Spleen (tissue), 11 donors: ENCODE measurements at regions not wholly inside any gene's neighbourhood (a gene's known extent, or its start where the extent isn't known, plus 50 kb on each side); places are given as distances from the start of the nearest gene placed in this dataset.

ENCODE experiments used
- DNase-seq: peaks from one replicate; pipeline ENCODE4 v3.0.0-alpha.2; 2020
- H3K27ac ChIP-seq, 8 donors: fragments of 200-600 bp; sonication (generic) in 7 of 8; 1 replicate in 4 of 8; 2 replicates in 4 of 8; pipeline versions ENCODE4 v1.5.0 to v1.8.0; 2016 to 2021; ENCODE audit warnings: inconsistent platforms in 4 of 8, mild to moderate bottlenecking in 4 of 8, moderate library complexity in 1 of 8
- H3K27me3 ChIP-seq, 7 donors: fragments of 200-600 bp; sonication (generic) in 6 of 7; replicated peaks in 1 of 7; 1 replicate in 4 of 7; 2 replicates in 3 of 7; pipeline versions ENCODE4 v1.5.0 to v1.8.0; 2016 to 2021; ENCODE audit warnings: inconsistent platforms in 3 of 7, mild to moderate bottlenecking in 1 of 7
- H3K36me3 ChIP-seq, 6 donors: fragments of 200-600 bp; sonication (generic) in 5 of 6; 1 replicate in 4 of 6; 2 replicates in 2 of 6; pipeline versions ENCODE4 v1.5.0 to v1.8.0; 2016 to 2021; ENCODE audit warnings: inconsistent platforms in 2 of 6
- H3K4me1 ChIP-seq, 6 donors: fragments of 200-600 bp; sonication (generic) in 5 of 6; 1 replicate in 3 of 6; 2 replicates in 3 of 6; pipeline versions ENCODE4 v1.5.0 to v1.8.0; 2016 to 2021; ENCODE audit warnings: inconsistent platforms in 3 of 6
- H3K4me3 ChIP-seq, 8 donors: fragments of 200-600 bp; sonication (generic) in 7 of 8; 1 replicate in 4 of 8; 2 replicates in 4 of 8; pipeline versions ENCODE4 v1.5.0 to v1.8.0; 2016 to 2021; ENCODE audit warnings: inconsistent platforms in 4 of 8, mild to moderate bottlenecking in 4 of 8, moderate library complexity in 2 of 8
- H3K9me3 ChIP-seq, 8 donors: fragments of 200-600 bp; sonication (generic) in 7 of 8; 1 replicate in 4 of 8; 2 replicates in 4 of 8; pipeline versions ENCODE4 v1.5.0 to v1.8.0; 2016 to 2021; ENCODE audit warnings: inconsistent platforms in 4 of 8
- CTCF ChIP-seq, 11 experiments: fragments of 200-600 bp in 7 of 11; fragments of 450-650 bp in 4 of 11; sonication (generic) in 4 of 11; IDR thresholded peaks in 8 of 11; conservative IDR thresholded peaks in 3 of 11; 1 replicate in 7 of 11; 2 replicates in 4 of 11; pipeline versions ENCODE4 v1.4.0 to v1.8.0; 2016 to 2021; ENCODE audit warnings: antibody characterized with exemption in 11 of 11, inconsistent platforms in 4 of 11, mild to moderate bottlenecking in 1 of 11
- POLR2A ChIP-seq, 3 donors: fragments of 450-650 bp; IDR thresholded peaks; one replicate each; pipeline ENCODE4 v1.5.1; 2017; ENCODE audit warnings: antibody characterized with exemption in 3 of 3, mild to moderate bottlenecking in 1 of 3
- POLR2AphosphoS5 ChIP-seq, 3 donors: sonication (generic); formaldehyde crosslinking; IDR thresholded peaks; one replicate each; pipeline ENCODE4 v1.5.1; 2017; ENCODE audit warnings: antibody characterized with exemption in 3 of 3
- WGBS, 5 donors: extraction: QIAGEN DNeasy Blood & Tissue Kit in 3 of 5; methylation state at CpG; one replicate each; pipeline versions ENCODE4 v1.1.5 to v1.1.7; 2013 to 2018; 5-methylcytosine and 5-hydroxymethylcytosine counted together
- intact Hi-C: fragments of 100-400 bp; cut with DNase I; formaldehyde crosslinking; loops from one replicate; pipeline ENCODE4 v1.15.0; 2023; ENCODE audit warnings: low total_unique reads
- donor health status: healthy with polysubstance abuse.
- donor health status: DM: no; HTN: no; CAD: no; lungs with moderate emphysema.
- donor health status: DM: no; HTN: no; CAD: no.
- donor health status: Bipolar disorder and iron deficiency.
- donor health status: healthy.
- donor health status: DM: no; HTN: no; CAD: no.
- donor health status: DM: yes; HTN: yes; CAD: no.

GRCh38 chr12:77640356-77640755 lies 190.3 kb upstream of the NAV3 start:
- Histone ChIP-seq H3K4me1 (no peaks in the 10 kb centered on the region), H3K27me3 (no peaks in the 10 kb centered on the region), H3K4me3 (no peak overlapping the region), H3K36me3 (no peaks in the 10 kb centered on the region), H3K9me3 (peaks cover 0 to 5% (median 0%) of the 10 kb centered on the region in 8 donors), H3K27ac (no peak overlapping the region)
- TF ChIP-seq POLR2A (IDR thresholded peaks at IDR 0.05) (no peak), POLR2AphosphoS5 (IDR thresholded peaks at IDR 0.05) (no peak), CTCF (IDR thresholded peaks at IDR 0.05 in 8 of 11, conservative IDR thresholded peaks at IDR 0.05 in 3 of 11) (no peak)
- intact Hi-C loops = no loop called here
- DNase-seq = no peak

- H3K36me3 ChIP-seq = no peaks in the 10 kb centered on the region
- no peaks in the 10 kb centered on the region for H3K27me3 ChIP-seq
- H3K4me3 ChIP-seq = no peak overlapping the region
- no peak overlapping the region for H3K27ac ChIP-seq
- no peaks in the 10 kb centered on the region for H3K4me1 ChIP-seq
- TF ChIP-seq CTCF (IDR thresholded peaks at IDR 0.05 in 8 of 11, conservative IDR thresholded peaks at IDR 0.05 in 3 of 11) (no peak), POLR2A (IDR thresholded peaks at IDR 0.05) (no peak), POLR2AphosphoS5 (IDR thresholded peaks at IDR 0.05) (no peak)
- peaks cover 0 to 19% (median 10%) of the 10 kb centered on the region in 8 donors for H3K9me3 ChIP-seq
- 76 to 91% (median 85%) methylated on average over 1 of the region's 1 CpG for WGBS, 5 donors
- intact Hi-C loops = no loop called here
- no peak for DNase-seq
These were observed 199.8 kb upstream of the NAV3 start for GRCh38 chr12:77630790-77631445.

GRCh38 chr12:77630344-77630743 lies 200.3 kb upstream of the NAV3 start:
- Histone ChIP-seq H3K36me3 (no peaks in the 10 kb centered on the region), H3K9me3 (peaks cover 0 to 24% (median 16%) of the 10 kb centered on the region in 8 donors), H3K4me3 (no peak overlapping the region), H3K27me3 (no peaks in the 10 kb centered on the region), H3K4me1 (no peaks in the 10 kb centered on the region), H3K27ac (no peak overlapping the region)
- TF ChIP-seq POLR2A (IDR thresholded peaks at IDR 0.05) (no peak), POLR2AphosphoS5 (IDR thresholded peaks at IDR 0.05) (no peak), CTCF (IDR thresholded peaks at IDR 0.05 in 8 of 11, conservative IDR thresholded peaks at IDR 0.05 in 3 of 11) (no peak)
- intact Hi-C loops = no loop called here
- DNase-seq = no peak
- WGBS, 5 donors = 86 to 95% (median 93%) methylated on average over 3 of the region's 3 CpGs

- Histone ChIP-seq H3K36me3 (no peaks in the 10 kb centered on the region), H3K4me1 (no peaks in the 10 kb centered on the region), H3K9me3 (peaks cover 0 to 25% (median 20%) of the 10 kb centered on the region in 8 donors), H3K27me3 (no peaks in the 10 kb centered on the region), H3K27ac (no peak overlapping the region), H3K4me3 (no peak overlapping the region)
- no peak for TF ChIP-seq CTCF (IDR thresholded peaks at IDR 0.05 in 8 of 11, conservative IDR thresholded peaks at IDR 0.05 in 3 of 11)
- TF ChIP-seq POLR2A (IDR thresholded peaks at IDR 0.05) = no peak
- no peak for TF ChIP-seq POLR2AphosphoS5 (IDR thresholded peaks at IDR 0.05)
- intact Hi-C loops = no loop called here
- no peak for DNase-seq
These were observed 201.6 kb upstream of the NAV3 start for GRCh38 chr12:77629141-77629540.
